ENCODE measurements at regions not wholly inside any gene's neighbourhood (a gene's known extent, or its start where the extent isn't known, plus 50 kb on each side); places are given as distances from the start of the nearest gene placed in this dataset.

- TF ChIP-seq CEBPB (IDR thresholded peaks at IDR 0.05) (no peak), FOXM1 (IDR thresholded peaks at IDR 0.05; ENCODE audit: borderline replicate concordance, low read depth) (no peak), EGR1 (IDR thresholded peaks at IDR 0.05) (no peak), NFIC (IDR thresholded peaks at IDR 0.05) (no peak)
- TF ChIP-seq, protein P1, sequence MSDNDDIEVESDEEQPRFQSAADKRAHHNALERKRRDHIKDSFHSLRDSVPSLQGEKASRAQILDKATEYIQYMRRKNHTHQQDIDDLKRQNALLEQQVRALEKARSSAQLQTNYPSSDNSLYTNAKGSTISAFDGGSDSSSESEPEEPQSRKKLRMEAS (IDR thresholded peaks at IDR 0.05) = no peak
Observed at GRCh38 chr6:148242180-148242579, 100.5 kb upstream of the SASH1 start.

GRCh38 chr6:148244217-148244935, 98.3 kb upstream of the SASH1 start:
- no peak for TF ChIP-seq YY1 (IDR thresholded peaks at IDR 0.05; ENCODE audit: low read depth)
- TF ChIP-seq, protein P1 (IDR thresholded peaks at IDR 0.05) = no peak
- TF ChIP-seq NFIC (IDR thresholded peaks at IDR 0.05) = no peak
- TF ChIP-seq CEBPB (IDR thresholded peaks at IDR 0.05) = no peak
- TF ChIP-seq CREB1 (IDR thresholded peaks at IDR 0.05; ENCODE audit: low read depth) = no peak
- no peak for TF ChIP-seq TEAD4 (IDR thresholded peaks at IDR 0.05)
- TF ChIP-seq TCF12 (IDR thresholded peaks at IDR 0.05; ENCODE audit: low read depth) = no peak
- TF ChIP-seq EGR1 (IDR thresholded peaks at IDR 0.05) = no peak
- TF ChIP-seq, protein P2, sequence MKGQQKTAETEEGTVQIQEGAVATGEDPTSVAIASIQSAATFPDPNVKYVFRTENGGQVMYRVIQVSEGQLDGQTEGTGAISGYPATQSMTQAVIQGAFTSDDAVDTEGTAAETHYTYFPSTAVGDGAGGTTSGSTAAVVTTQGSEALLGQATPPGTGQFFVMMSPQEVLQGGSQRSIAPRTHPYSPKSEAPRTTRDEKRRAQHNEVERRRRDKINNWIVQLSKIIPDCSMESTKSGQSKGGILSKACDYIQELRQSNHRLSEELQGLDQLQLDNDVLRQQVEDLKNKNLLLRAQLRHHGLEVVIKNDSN (IDR thresholded peaks at IDR 0.05) = no peak
- TF ChIP-seq REST (IDR thresholded peaks at IDR 0.05; ENCODE audit: low read depth) = no peak
- TF ChIP-seq ZBTB7A (IDR thresholded peaks at IDR 0.05; ENCODE audit: low read depth) = no peak
- TF ChIP-seq EP300 (IDR thresholded peaks at IDR 0.05; ENCODE audit: borderline replicate concordance) = no peak
- TF ChIP-seq RAD21 (IDR thresholded peaks at IDR 0.05; ENCODE audit: low read depth) = no peak

DNA sequence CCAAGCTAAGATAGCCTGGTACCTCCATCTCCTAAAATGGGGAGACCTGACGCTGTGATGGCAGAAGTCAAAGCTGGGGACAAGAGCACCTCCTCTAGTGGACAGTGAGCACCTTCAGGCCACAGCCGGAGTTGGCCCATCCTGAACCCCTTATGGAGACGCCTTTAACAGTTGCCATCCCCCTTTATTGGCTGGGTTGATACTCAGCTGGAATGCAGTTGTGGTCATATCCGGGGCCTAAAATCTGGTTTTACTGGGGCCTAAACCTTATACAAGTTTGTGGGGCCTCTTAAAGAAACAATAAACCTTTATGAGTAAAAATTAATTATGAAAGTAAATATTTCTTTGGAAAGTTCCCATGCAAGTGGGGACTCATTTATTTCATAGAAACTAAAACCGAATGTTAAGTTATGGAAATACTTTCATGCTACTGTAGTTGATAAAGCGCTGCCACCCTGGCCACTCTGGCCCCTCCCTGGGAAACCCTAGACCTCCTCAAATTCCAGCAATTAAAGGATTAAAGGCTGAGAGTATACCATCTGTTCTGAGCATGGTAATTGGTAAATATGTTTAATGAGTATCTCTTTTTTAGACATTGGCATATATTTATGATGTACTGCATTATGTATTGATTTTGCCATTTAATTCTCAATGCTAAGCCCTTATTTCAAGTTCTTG, 95.1 kb upstream of the SASH1 start:
- TF ChIP-seq YY1 (IDR thresholded peaks at IDR 0.05; ENCODE audit: low read depth) = no peak

DNA sequence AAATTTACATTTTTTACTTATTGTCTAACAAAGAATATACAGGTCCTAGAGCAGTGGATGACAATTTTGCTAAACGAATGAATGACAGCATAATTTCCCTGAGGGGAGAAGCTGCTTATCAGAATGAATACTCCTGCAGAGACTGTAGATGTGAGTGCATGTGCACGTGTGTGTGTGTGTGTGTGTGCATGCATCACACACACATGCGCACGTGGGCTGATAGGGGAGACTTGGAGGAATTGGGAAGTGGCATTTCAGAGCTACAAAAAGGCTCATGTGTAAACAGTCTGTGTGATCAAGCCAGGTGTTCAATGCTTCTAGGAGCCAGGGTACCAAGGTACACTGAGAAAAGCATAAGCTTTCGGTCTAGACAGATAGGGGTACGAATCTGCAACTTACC, 93.5 kb upstream of the SASH1 start:
- TF ChIP-seq YY1 (IDR thresholded peaks at IDR 0.05; ENCODE audit: low read depth) = no peak
- TF ChIP-seq, protein P2 (IDR thresholded peaks at IDR 0.05) = no peak
- no peak for TF ChIP-seq EP300 (IDR thresholded peaks at IDR 0.05; ENCODE audit: borderline replicate concordance)

GRCh38 chr6:148249679-148250375, 92.8 kb upstream of the SASH1 start:
- TF ChIP-seq, protein P2 (IDR thresholded peaks at IDR 0.05) = no peak
- TF ChIP-seq EGR1 (IDR thresholded peaks at IDR 0.05) = no peak
- no peak for TF ChIP-seq ZBTB7A (IDR thresholded peaks at IDR 0.05; ENCODE audit: low read depth)
- no peak for TF ChIP-seq CEBPB (IDR thresholded peaks at IDR 0.05)
- TF ChIP-seq EP300 (IDR thresholded peaks at IDR 0.05; ENCODE audit: borderline replicate concordance) = no peak
- no peak for TF ChIP-seq TEAD4 (IDR thresholded peaks at IDR 0.05)
- TF ChIP-seq TCF12 (IDR thresholded peaks at IDR 0.05; ENCODE audit: low read depth) = no peak
- no peak for TF ChIP-seq YY1 (IDR thresholded peaks at IDR 0.05; ENCODE audit: low read depth)
- no peak for TF ChIP-seq NFIC (IDR thresholded peaks at IDR 0.05)
- TF ChIP-seq, protein P1 (IDR thresholded peaks at IDR 0.05) = no peak
- TF ChIP-seq FOXM1 (IDR thresholded peaks at IDR 0.05; ENCODE audit: borderline replicate concordance, low read depth) = no peak
- TF ChIP-seq TAF1 (IDR thresholded peaks at IDR 0.05; ENCODE audit: low read depth) = no peak
- TF ChIP-seq REST (IDR thresholded peaks at IDR 0.05; ENCODE audit: low read depth) = no peak
- no peak for TF ChIP-seq CREB1 (IDR thresholded peaks at IDR 0.05; ENCODE audit: low read depth)
- no peak for TF ChIP-seq RAD21 (IDR thresholded peaks at IDR 0.05; ENCODE audit: low read depth)

Measured in Ishikawa (cell line).